Germinal center (tissue), 1 donor: ENCODE measurements at regions not wholly inside any gene's neighbourhood (a gene's known extent, or its start where the extent isn't known, plus 50 kb on each side); places are given as distances from the start of the nearest gene placed in this dataset.

ENCODE experiments used
- DNase-seq: peaks from one replicate; pipeline ENCODE4 v3.0.0; 2012; ENCODE audit warnings: mixed read lengths, low spot score

- DNase-seq: no peak
Observed at GRCh38 chr3:59446775-59447465, 397.1 kb upstream of the CFAP20DC start.

- DNase-seq: no peak
Observed at GRCh38 chr3:59444676-59445075, 394.9 kb upstream of the CFAP20DC start.

GRCh38 chr3:59444294-59444671 is 394.5 kb upstream of the CFAP20DC start:
- no peak for DNase-seq

- DNase-seq: no peak
Observed at GRCh38 chr3:59443618-59444293, 393.9 kb upstream of the CFAP20DC start.

- no peak for DNase-seq
Observed at GRCh38 chr3:59442046-59442445, 392.2 kb upstream of the CFAP20DC start.

GRCh38 chr3:59440285-59441028 is 390.6 kb upstream of the CFAP20DC start:
- DNase-seq: no peak

- DNase-seq: no peak
Observed at GRCh38 chr3:59438492-59438891, 388.7 kb upstream of the CFAP20DC start.

- DNase-seq: no peak
Observed at GRCh38 chr3:59436164-59436958, 386.5 kb upstream of the CFAP20DC start.

GRCh38 chr3:59433546-59433945 is 383.7 kb upstream of the CFAP20DC start:
- no peak for DNase-seq

- no peak for DNase-seq
Observed at GRCh38 chr3:59432665-59433064, 382.8 kb upstream of the CFAP20DC start.

- DNase-seq: no peak
Observed at GRCh38 chr3:59430341-59430740, 380.5 kb upstream of the CFAP20DC start.

GRCh38 chr3:59429198-59429597 is 379.4 kb upstream of the CFAP20DC start:
- no peak for DNase-seq

- no peak for DNase-seq
Observed at GRCh38 chr3:59426821-59427565, 377.2 kb upstream of the CFAP20DC start.

GRCh38 chr3:59425942-59426341 is 376.1 kb upstream of the CFAP20DC start:
- no peak for DNase-seq

- DNase-seq: no peak
Observed at GRCh38 chr3:59425371-59425770, 375.5 kb upstream of the CFAP20DC start.

GRCh38 chr3:59424268-59425010 is 374.6 kb upstream of the CFAP20DC start:
- DNase-seq: no peak

- no peak for DNase-seq
Observed at GRCh38 chr3:59423707-59424106, 373.9 kb upstream of the CFAP20DC start.

- no peak for DNase-seq
Observed at GRCh38 chr3:59422312-59422711, 372.5 kb upstream of the CFAP20DC start.

GRCh38 chr3:59418836-59419235 is 369.0 kb upstream of the CFAP20DC start:
- no peak for DNase-seq

- DNase-seq: no peak
Observed at GRCh38 chr3:59412516-59412915, 362.7 kb upstream of the CFAP20DC start.

- DNase-seq: no peak
Observed at GRCh38 chr3:59411694-59412093, 361.9 kb upstream of the CFAP20DC start.
